GM18520 (cell line): ENCODE measurements at regions not wholly inside any gene's neighbourhood (a gene's known extent, or its start where the extent isn't known, plus 50 kb on each side); places are given as distances from the start of the nearest gene placed in this dataset.

Source experiments
- ATAC-seq: cut with Tn5 transposase; IDR thresholded peaks from one replicate; pipeline ENCODE4 v1.9.1; 2021; ENCODE audit not compliant: unreplicated experiment

- no peak for ATAC-seq
These were observed 321.1 kb upstream of the SULF2 start for GRCh38 chr20:48106428-48106827.

GRCh38 chr20:48105526-48105925 is 320.2 kb upstream of the SULF2 start:
- no peak for ATAC-seq

GRCh38 chr20:48102931-48103660 is 317.8 kb upstream of the SULF2 start:
- no peak for ATAC-seq

GRCh38 chr20:48102076-48102787 is 317.0 kb upstream of the SULF2 start:
- ATAC-seq: no peak

- ATAC-seq: no peak
These were observed 315.2 kb upstream of the SULF2 start for GRCh38 chr20:48100483-48100882.

- no peak for ATAC-seq
These were observed 313.6 kb upstream of the SULF2 start for GRCh38 chr20:48098866-48099265.

- no peak for ATAC-seq
These were observed 312.8 kb upstream of the SULF2 start for GRCh38 chr20:48098099-48098498.

GRCh38 chr20:48096957-48097890 is 311.9 kb upstream of the SULF2 start:
- no peak for ATAC-seq

- ATAC-seq: no peak
These were observed 311.1 kb upstream of the SULF2 start for GRCh38 chr20:48096212-48096875.

- no peak for ATAC-seq
These were observed 309.7 kb upstream of the SULF2 start for GRCh38 chr20:48094944-48095343.

GRCh38 chr20:48094196-48094749 is 309.0 kb upstream of the SULF2 start:
- no peak for ATAC-seq

GRCh38 chr20:48092596-48093280 is 307.5 kb upstream of the SULF2 start:
- ATAC-seq: no peak

GRCh38 chr20:48090784-48091183 is 305.5 kb upstream of the SULF2 start:
- no peak for ATAC-seq

- no peak for ATAC-seq
These were observed 305.0 kb upstream of the SULF2 start for GRCh38 chr20:48090314-48090713.

- ATAC-seq: no peak
These were observed 295.3 kb upstream of the SULF2 start for GRCh38 chr20:48080583-48080982.

- no peak for ATAC-seq
These were observed 293.7 kb upstream of the SULF2 start for GRCh38 chr20:48079028-48079427.

GRCh38 chr20:48076747-48077146 is 291.5 kb upstream of the SULF2 start:
- ATAC-seq: no peak

- no peak for ATAC-seq
These were observed 291.0 kb upstream of the SULF2 start for GRCh38 chr20:48076247-48076646.

GRCh38 chr20:48075591-48076174 is 290.4 kb upstream of the SULF2 start:
- no peak for ATAC-seq
